K562 (cell line): ENCODE measurements at regions not wholly inside any gene's neighbourhood (a gene's known extent, or its start where the extent isn't known, plus 50 kb on each side); places are given as distances from the start of the nearest gene placed in this dataset.

ENCODE experiments used
- ARHGAP35 ChIP-seq: fragments of 450-650 bp; IDR thresholded peaks from 2 replicates; pipeline ENCODE4 v1.6.1; 2018; ENCODE audit not compliant: partially characterized antibody
- ARID1B ChIP-seq: fragments of 450-650 bp; IDR thresholded peaks from 2 replicates; pipeline ENCODE4 v1.6.1; 2016; ENCODE audit warnings: antibody characterized with exemption, mild to moderate bottlenecking, inconsistent platforms
- BDP1 ChIP-seq: IDR thresholded peaks from 3 replicates; pipeline ENCODE4 v1.6.1; 2011; ENCODE audit not compliant: insufficient read length, insufficient read depth
- ELF2 ChIP-seq: fragments of 250-450 bp; sonication (Bioruptor Pico); IDR thresholded peaks from 2 replicates; pipeline ENCODE4 v1.5.0; 2021; ENCODE audit warnings: mild to moderate bottlenecking
- FOSL1 ChIP-seq: fragments of 200-800 bp; sonication (Bioruptor generic); conservative IDR thresholded peaks from 2 replicates; pipeline ENCODE4 v1.6.1; 2016; ENCODE audit warnings: missing genetic modification characterization, missing compliant biosample characterization
- FOXM1 ChIP-seq, 2 experiments: fragments of 450-650 bp in 1 of 2; sonication (generic) in 1 of 2; formaldehyde crosslinking in 1 of 2; IDR thresholded peaks; 2 replicates each; pipeline versions ENCODE4 v1.6.1 to v1.9.0; 2017 to 2022; ENCODE audit warnings: low read depth in 2 of 2, mild to moderate bottlenecking in 2 of 2, missing genetic modification reagents in 1 of 2, moderate library complexity in 1 of 2
- GABPB2 ChIP-seq: fragments of 250-450 bp; sonication (Bioruptor Pico); conservative IDR thresholded peaks from 2 replicates; pipeline ENCODE4 v1.5.1; 2021; ENCODE audit warnings: mild to moderate bottlenecking
- NFRKB ChIP-seq: fragments of 450-650 bp; IDR thresholded peaks from 2 replicates; pipeline ENCODE4 v1.6.1; 2016; ENCODE audit warnings: low read depth
- NR2F6 ChIP-seq: fragments of 450-650 bp; formaldehyde crosslinking; IDR thresholded peaks from 2 replicates; pipeline ENCODE4 v1.4.0; 2020; ENCODE audit warnings: mild to moderate bottlenecking
- SMAD4 ChIP-seq: fragments of 250-450 bp; sonication (Bioruptor Pico); conservative IDR thresholded peaks from 2 replicates; pipeline ENCODE4 v1.8.0; 2021; ENCODE audit warnings: inconsistent platforms, mild to moderate bottlenecking, moderate library complexity
- THRAP3 ChIP-seq: fragments of 450-650 bp; IDR thresholded peaks from 2 replicates; pipeline ENCODE4 v1.6.1; 2016; ENCODE audit warnings: mild to moderate bottlenecking, inconsistent platforms, borderline replicate concordance
- TOE1 ChIP-seq, 2 experiments: fragments of 450-650 bp in 1 of 2; sonication (generic) in 1 of 2; formaldehyde crosslinking in 1 of 2; IDR thresholded peaks; 2 replicates each; pipeline versions ENCODE4 v1.7.1 to v1.8.0; 2016 to 2022; ENCODE audit warnings: borderline replicate concordance in 2 of 2, mild to moderate bottlenecking in 2 of 2, antibody characterized with exemption in 1 of 2, inconsistent platforms in 1 of 2, low read depth in 1 of 2, missing genetic modification reagents in 1 of 2, moderate library complexity in 1 of 2
- U2AF1 ChIP-seq: fragments of 200-400 bp; formaldehyde crosslinking; optimal IDR thresholded peaks from 2 replicates; pipeline ENCODE3; 2017; ENCODE audit warnings: mild to moderate bottlenecking, low read depth, low read length, moderate library complexity
- ZNF24 ChIP-seq: fragments of 450-650 bp; IDR thresholded peaks from 2 replicates; pipeline ENCODE4 v1.6.1; 2016
- ZNF407 ChIP-seq: fragments of 450-650 bp; IDR thresholded peaks from 2 replicates; pipeline ENCODE4 v1.6.1; 2016; ENCODE audit warnings: low read depth
- TF ChIP-seq, protein P1 (sequence below), 2 experiments: IDR thresholded peaks in 1 of 2; conservative IDR thresholded peaks in 1 of 2; 2 replicates each; pipeline ENCODE4 v1.6.1; 2016; ENCODE audit warnings: low read depth in 2 of 2, mild to moderate bottlenecking in 1 of 2, missing compliant biosample characterization in 1 of 2, missing genetic modification characterization in 1 of 2, moderate library complexity in 1 of 2

- TF ChIP-seq, protein P1, sequence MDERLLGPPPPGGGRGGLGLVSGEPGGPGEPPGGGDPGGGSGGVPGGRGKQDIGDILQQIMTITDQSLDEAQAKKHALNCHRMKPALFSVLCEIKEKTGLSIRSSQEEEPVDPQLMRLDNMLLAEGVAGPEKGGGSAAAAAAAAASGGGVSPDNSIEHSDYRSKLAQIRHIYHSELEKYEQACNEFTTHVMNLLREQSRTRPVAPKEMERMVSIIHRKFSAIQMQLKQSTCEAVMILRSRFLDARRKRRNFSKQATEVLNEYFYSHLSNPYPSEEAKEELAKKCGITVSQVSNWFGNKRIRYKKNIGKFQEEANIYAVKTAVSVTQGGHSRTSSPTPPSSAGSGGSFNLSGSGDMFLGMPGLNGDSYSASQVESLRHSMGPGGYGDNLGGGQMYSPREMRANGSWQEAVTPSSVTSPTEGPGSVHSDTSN (CRISPR knock-in tag; IDR thresholded peaks at IDR 0.05; ENCODE audit: low read depth) = peak; percentile 15; the same call in 1 of the 2 replicates
- TF ChIP-seq, protein P1 (tag; conservative IDR thresholded peaks at IDR 0.05; ENCODE audit: low read depth) = peak; percentile 44; the same call in 1 of the 2 replicates
- TF ChIP-seq NFRKB (no peak), ELF2 (CRISPR knock-in tag) (no peak), TOE1 (IDR thresholded peaks at IDR 0.05; ENCODE audit: borderline replicate concordance) (no peak), TOE1 (CRISPR knock-in tag; IDR thresholded peaks at IDR 0.05; ENCODE audit: borderline replicate concordance, low read depth) (no peak), NR2F6 (CRISPR knock-in tag) (no peak), ARID1B (peak; percentile 70), GABPB2 (CRISPR knock-in tag) (no peak), ZNF407 (no peak), FOXM1 (IDR thresholded peaks at IDR 0.05; ENCODE audit: low read depth) (no peak), FOXM1 (CRISPR knock-in tag; IDR thresholded peaks at IDR 0.05; ENCODE audit: low read depth) (no peak), BDP1 (no peak), ARHGAP35 (no peak), THRAP3 (no peak), ZNF24 (no peak), SMAD4 (CRISPR knock-in tag) (no peak), FOSL1 (tag) (0 out of 2 replicates have a peak, but pooled peaks have one; percentile 28), U2AF1 (no peak)
Measured at GRCh38 chr2:205898744-205899143, 187.2 kb downstream of the INO80D start (continued).
